ENCODE measurements at regions not wholly inside any gene's neighbourhood (a gene's known extent, or its start where the extent isn't known, plus 50 kb on each side); places are given as distances from the start of the nearest gene placed in this dataset.

GRCh38 chr12:127991485-127991884, 275.5 kb upstream of the TMEM132C start:
- TF ChIP-seq ZNF532 (CRISPR knock-in tag; IDR thresholded peaks at IDR 0.05; ENCODE audit: borderline replicate concordance), result no peak
- TF ChIP-seq ATF3 (CRISPR knock-in tag; conservative IDR thresholded peaks at IDR 0.05), result no peak
- TF ChIP-seq NR1H2 (CRISPR knock-in tag; IDR thresholded peaks at IDR 0.05), result no peak
- TF ChIP-seq ZBTB43 (CRISPR knock-in tag; IDR thresholded peaks at IDR 0.05), result no peak
